Caco-2 (cell line): ENCODE measurements at regions not wholly inside any gene's neighbourhood (a gene's known extent, or its start where the extent isn't known, plus 50 kb on each side); places are given as distances from the start of the nearest gene placed in this dataset.

ENCODE experiments used
- BruUV-seq: library from RNA; stranded (reverse); fragments of 400-500 nt; replicated peaks from 2 replicates; lab custom pipeline; 2021; lab: Mats Ljungman, UMichigan
- CTCF ChIA-PET: fragments of 300-600 bp; sonication (Branson Sonifier 250); formaldehyde crosslinking; loops from one replicate; lab custom pipeline; 2022; ENCODE audit warnings: antibody characterized with exemption; lab: Charles Lee
- POLR2A ChIA-PET: fragments of 300-600 bp; sonication (Branson Sonifier 250); formaldehyde crosslinking; loops from one replicate; lab custom pipeline; 2022; ENCODE audit warnings: antibody characterized with exemption; lab: Charles Lee
- DNase-seq, 2 experiments: peaks; one replicate each; pipeline versions ENCODE4 v3.0.0 to v3.0.0-alpha.2; 2020 to 2022
- H3K27me3 ChIP-seq: replicated peaks from 2 replicates; pipeline ENCODE4 v1.6.0; 2011; ENCODE audit warnings: low read length; ENCODE audit not compliant: control insufficient read depth, insufficient read depth
- H3K36me3 ChIP-seq: 2 replicates; pipeline ENCODE4 v1.5.1; 2011; ENCODE audit warnings: low read length; ENCODE audit not compliant: control insufficient read depth, insufficient read depth
- H3K4me1 ChIP-seq: fragments of 250-450 bp; sonication (Bioruptor Pico); 2 replicates; pipeline ENCODE4 v1.5.1; 2020; ENCODE audit warnings: mild to moderate bottlenecking
- H3K4me3 ChIP-seq: 2 replicates; pipeline ENCODE4 v1.5.1; 2011; ENCODE audit warnings: low read depth, mild to moderate bottlenecking, control low read depth, low read length
- H3K9me3 ChIP-seq: fragments of 250-450 bp; sonication (Bioruptor Pico); 2 replicates; pipeline ENCODE4 v1.5.1; 2020; ENCODE audit warnings: mild to moderate bottlenecking, moderate library complexity
- H3K27ac Mint-ChIP-seq: one replicate; pipeline ENCODE4 v1.8.0; 2022; ENCODE audit warnings: mixed read lengths; ENCODE audit not compliant: unreplicated experiment
- H3K27me3 Mint-ChIP-seq: one replicate; pipeline ENCODE4 v1.8.0; 2022; ENCODE audit warnings: mixed read lengths; ENCODE audit not compliant: insufficient read depth, unreplicated experiment
- H3K36me3 Mint-ChIP-seq: one replicate; pipeline ENCODE4 v1.8.0; 2022; ENCODE audit warnings: mild to moderate bottlenecking, mixed read lengths; ENCODE audit not compliant: insufficient read depth, unreplicated experiment
- H3K4me1 Mint-ChIP-seq: one replicate; pipeline ENCODE4 v1.8.0; 2022; ENCODE audit warnings: low read depth, mixed read lengths; ENCODE audit not compliant: unreplicated experiment
- H3K4me3 Mint-ChIP-seq: one replicate; pipeline ENCODE4 v1.8.0; 2022; ENCODE audit warnings: mild to moderate bottlenecking, moderate library complexity, mixed read lengths; ENCODE audit not compliant: unreplicated experiment
- H3K9me3 Mint-ChIP-seq: one replicate; pipeline ENCODE4 v1.8.0; 2022; ENCODE audit warnings: mixed read lengths; ENCODE audit not compliant: unreplicated experiment
- CTCF ChIP-seq, 2 experiments: fragments of 200-600 bp in 1 of 2; IDR thresholded peaks; 1 replicate in 1 of 2; 2 replicates in 1 of 2; pipeline versions ENCODE4 v1.5.1 to v1.8.0; 2011 to 2022; ENCODE audit warnings: antibody characterized with exemption in 1 of 2, control low read depth in 1 of 2, inconsistent platforms in 1 of 2, low read depth in 1 of 2, low read length in 1 of 2, mild to moderate bottlenecking in 1 of 2, moderate library complexity in 1 of 2; ENCODE audit not compliant: insufficient read depth in 1 of 2, severe bottlenecking in 1 of 2, unreplicated experiment in 1 of 2
- intact Hi-C: fragments of 100-400 bp; cut with micrococcal nuclease; formaldehyde crosslinking; loops from one replicate; pipeline ENCODE4 v1.10.0; 2022; ENCODE audit not compliant: unreplicated experiment

GRCh38 chr4:156248917-156249316 is 295.3 kb upstream of the CTSO start:
- H3K36me3 ChIP-seq: no peaks in the 10 kb centered on the region
- intact Hi-C loops: no loop called here
- no peaks in the 10 kb centered on the region for H3K27me3 ChIP-seq
- Mint-ChIP-seq H3K27me3 (no peaks in the 10 kb centered on the region), H3K9me3 (no peaks in the 10 kb centered on the region), H3K4me1 (no peaks in the 10 kb centered on the region), H3K27ac (no peak overlapping the region), H3K36me3 (no peaks in the 10 kb centered on the region), H3K4me3 (no peak overlapping the region)
- TF ChIP-seq CTCF (IDR thresholded peaks at IDR 0.05; ENCODE audit: insufficient read depth in 1 of 2, low read depth in 1 of 2, low read length in 1 of 2, severe bottlenecking in 1 of 2, unreplicated experiment in 1 of 2): no peak
- ChIA-PET CTCF (no interaction called here), POLR2A (no interaction called here)
- H3K4me1 ChIP-seq: no peaks in the 10 kb centered on the region
- no peak overlapping the region for H3K4me3 ChIP-seq
- BruUV-seq: no TSS peak
- 0 out of 2 replicates have a peak, but pooled peaks cover under 1% of the 10 kb centered on the region for H3K9me3 ChIP-seq
- DNase-seq: no peak

- no peak for DNase-seq
- no peak overlapping the region for H3K27ac Mint-ChIP-seq
- no peaks in the 10 kb centered on the region for H3K9me3 Mint-ChIP-seq
- ChIA-PET CTCF (no interaction called here), POLR2A (no interaction called here)
- Histone ChIP-seq H3K4me3 (no peak overlapping the region), H3K36me3 (no peaks in the 10 kb centered on the region), H3K4me1 (no peaks in the 10 kb centered on the region), H3K9me3 (0 out of 2 replicates have a peak, but pooled peaks cover 3% of the 10 kb centered on the region), H3K27me3 (no peaks in the 10 kb centered on the region)
- BruUV-seq: no TSS peak
- intact Hi-C loops: no loop called here
- H3K4me1 Mint-ChIP-seq: no peaks in the 10 kb centered on the region
- no peaks in the 10 kb centered on the region for H3K27me3 Mint-ChIP-seq
- H3K4me3 Mint-ChIP-seq: no peak overlapping the region
- H3K36me3 Mint-ChIP-seq: no peaks in the 10 kb centered on the region
- TF ChIP-seq CTCF (IDR thresholded peaks at IDR 0.05; ENCODE audit: insufficient read depth in 1 of 2, low read depth in 1 of 2, low read length in 1 of 2, severe bottlenecking in 1 of 2, unreplicated experiment in 1 of 2): no peak
Measured at GRCh38 chr4:156247470-156247869, 293.8 kb upstream of the CTSO start.

- intact Hi-C loops: no loop called here
- TF ChIP-seq CTCF (IDR thresholded peaks at IDR 0.05; ENCODE audit: insufficient read depth in 1 of 2, low read depth in 1 of 2, low read length in 1 of 2, severe bottlenecking in 1 of 2, unreplicated experiment in 1 of 2): no peak
- Mint-ChIP-seq H3K4me1 (no peaks in the 10 kb centered on the region), H3K27me3 (no peaks in the 10 kb centered on the region), H3K27ac (no peak overlapping the region), H3K9me3 (no peaks in the 10 kb centered on the region), H3K36me3 (no peaks in the 10 kb centered on the region), H3K4me3 (no peak overlapping the region)
- H3K36me3 ChIP-seq: no peaks in the 10 kb centered on the region
- ChIA-PET CTCF (no interaction called here), POLR2A (no interaction called here)
- no peaks in the 10 kb centered on the region for H3K27me3 ChIP-seq
- BruUV-seq: no TSS peak
- no peaks in the 10 kb centered on the region for H3K4me1 ChIP-seq
- no peak overlapping the region for H3K4me3 ChIP-seq
- H3K9me3 ChIP-seq: 0 out of 2 replicates have a peak, but pooled peaks cover 3% of the 10 kb centered on the region
- no peak for DNase-seq
Measured at GRCh38 chr4:156243015-156243414, 289.3 kb upstream of the CTSO start.
